CD4-positive, alpha-beta T cell treated with Interleukin-21 for 1 hour (primary cell): ENCODE measurements at regions not wholly inside any gene's neighbourhood (a gene's known extent, or its start where the extent isn't known, plus 50 kb on each side); places are given as distances from the start of the nearest gene placed in this dataset.
"Not testable (repeated sequence)": the region's sequence is repeated elsewhere in the genome, so short reads cannot be mapped to it uniquely, and the experiment has no call there.

Source experiments
- DNase-seq: peaks from one replicate; pipeline ENCODE4 v3.0.0-alpha.2; 2020

DNA sequence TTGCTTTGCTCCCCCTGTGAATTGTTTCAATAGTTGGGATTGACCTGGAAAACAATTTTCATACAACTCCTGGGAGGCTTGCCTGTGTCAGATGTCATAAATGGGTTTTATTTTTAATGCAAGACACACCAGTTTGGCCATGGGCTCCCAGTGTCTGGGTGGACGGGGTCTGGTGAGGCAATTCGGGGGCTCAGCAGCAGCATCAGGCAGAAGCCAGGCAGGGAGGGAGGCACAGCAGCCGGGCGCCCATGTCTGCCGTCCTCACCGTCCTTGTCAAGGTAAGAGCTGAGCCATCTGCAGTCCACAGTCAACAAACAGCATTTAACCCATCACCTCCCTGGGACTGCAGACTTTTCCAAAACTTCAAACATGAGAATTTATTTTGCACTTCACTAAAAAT, 150.6 kb downstream of the NPIPB11 start:
- DNase-seq: not testable (repeated sequence)

DNA sequence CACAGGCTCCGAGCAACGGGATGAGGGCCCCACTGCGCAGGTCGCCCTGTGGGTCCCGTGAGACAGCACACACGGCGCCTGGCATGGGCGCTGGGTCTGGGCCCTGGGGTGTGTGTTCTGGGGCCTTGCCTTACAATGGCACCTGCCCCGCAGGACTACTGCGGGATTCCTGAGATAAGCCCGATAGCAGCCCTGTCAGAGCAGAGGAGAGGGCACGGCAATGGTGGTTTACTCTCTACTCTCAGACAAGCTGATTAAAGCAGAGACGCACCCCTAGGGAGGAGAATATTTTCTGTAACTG, 151.1 kb downstream of the NPIPB11 start:
- not testable (repeated sequence) for DNase-seq

DNA sequence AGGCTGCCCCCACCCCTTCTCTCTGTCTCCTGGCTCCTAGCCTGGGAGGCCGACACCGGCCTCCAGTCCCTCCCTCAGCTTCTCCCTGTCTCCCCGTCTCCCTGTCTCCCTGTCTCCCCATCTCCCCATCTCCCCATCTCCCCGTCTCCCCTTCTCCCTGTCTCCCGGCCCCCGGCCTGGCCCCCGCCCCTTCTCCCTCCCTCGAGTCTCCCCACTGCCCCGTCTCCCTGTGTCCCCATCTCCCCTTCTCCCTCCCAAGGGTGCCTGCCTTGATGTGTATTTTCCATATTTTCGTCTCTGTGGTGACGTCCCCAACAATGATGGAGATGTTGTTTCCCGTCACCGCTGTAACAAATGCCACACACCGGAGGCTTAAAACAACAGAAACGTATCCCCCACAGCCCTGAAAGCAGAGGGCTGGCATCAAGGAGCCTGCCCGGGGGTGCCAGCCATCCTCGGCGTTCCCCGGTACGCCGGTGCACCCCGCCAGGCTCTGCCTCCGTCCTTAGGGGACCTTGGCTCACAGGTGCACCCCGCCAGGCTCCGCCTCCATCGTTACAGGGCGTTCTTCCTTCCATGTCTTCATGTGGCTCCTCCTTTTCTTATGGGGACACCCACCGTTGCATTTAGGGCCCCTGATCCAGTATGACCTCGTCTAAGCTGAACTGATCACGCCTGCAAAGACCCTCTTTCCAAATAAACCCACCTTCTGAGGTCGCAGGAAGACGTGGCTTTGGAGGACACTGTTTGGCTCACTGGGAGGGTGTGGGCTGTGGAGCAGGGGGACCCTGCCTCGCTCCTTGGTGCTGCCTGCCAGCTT, 151.6 kb downstream of the NPIPB11 start:
- no peak for DNase-seq

DNA sequence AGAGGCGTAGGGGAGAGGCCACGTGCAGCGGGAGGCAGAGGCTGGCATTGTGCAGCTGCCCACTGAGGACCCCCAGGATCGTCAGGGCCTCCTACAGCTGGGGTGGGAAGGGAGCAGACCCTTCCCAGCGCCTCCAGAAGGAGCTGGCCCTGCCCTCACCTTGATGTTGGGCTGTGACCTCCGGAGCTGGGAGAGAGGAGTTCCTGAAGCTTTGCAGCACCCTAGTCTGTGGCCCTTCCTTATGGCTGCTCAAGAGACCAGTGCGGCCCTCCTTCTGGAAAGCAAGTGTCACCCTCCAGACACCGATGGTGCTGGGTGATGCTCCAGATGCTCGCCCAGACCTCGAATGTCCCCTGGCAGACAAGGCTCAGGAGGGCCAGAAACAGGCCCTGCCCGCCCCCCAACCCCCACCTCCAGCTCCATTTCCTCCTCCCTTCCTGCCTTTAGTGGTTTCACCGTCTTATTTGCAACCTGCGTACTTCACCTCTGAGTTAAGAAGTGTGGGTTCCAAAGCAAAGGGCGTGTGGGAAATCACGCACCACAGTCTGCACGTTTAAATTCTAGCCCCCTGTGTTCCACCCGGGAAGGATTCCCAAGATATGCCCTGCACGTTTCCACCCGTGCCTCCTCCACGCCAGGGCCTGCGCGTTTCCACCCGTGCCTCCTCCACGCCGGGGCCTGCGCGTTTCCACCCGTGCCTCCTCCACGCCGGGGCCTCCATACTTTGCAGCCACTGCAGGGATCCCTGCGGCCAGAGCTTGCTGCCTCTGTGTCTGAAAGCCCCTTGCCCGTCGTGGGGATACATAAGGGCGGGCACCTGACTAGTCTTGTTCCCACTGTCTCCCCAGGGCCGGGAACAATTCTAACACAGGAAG, 152.6 kb downstream of the NPIPB11 start:
- DNase-seq: not testable (repeated sequence)

DNA sequence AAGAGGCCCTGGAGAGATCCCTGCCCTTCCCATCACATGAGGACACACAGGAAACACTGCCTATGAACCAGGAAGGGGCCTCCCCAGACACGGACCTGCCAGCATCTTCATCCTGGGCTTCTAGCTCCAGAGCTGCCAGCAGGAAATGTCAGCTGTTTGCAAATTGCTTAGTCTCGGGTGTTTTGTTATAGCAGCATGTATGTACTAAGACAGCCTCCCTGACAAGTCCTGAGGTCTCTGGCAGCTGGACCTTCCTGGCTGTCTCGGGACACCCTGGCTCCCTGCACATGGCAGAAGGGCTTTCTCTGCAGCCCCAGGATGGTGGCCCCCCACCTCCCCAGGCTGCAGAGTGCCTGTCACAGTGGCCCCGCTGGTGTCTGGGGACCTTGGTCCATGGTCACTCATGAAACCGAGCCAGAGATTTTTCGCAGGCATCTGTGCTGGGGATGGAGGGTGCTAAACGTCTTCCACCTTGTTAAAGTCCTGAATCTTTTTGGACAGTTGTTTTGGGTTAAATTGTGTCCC, 153.4 kb downstream of the NPIPB11 start:
- DNase-seq: not testable (repeated sequence)

DNA sequence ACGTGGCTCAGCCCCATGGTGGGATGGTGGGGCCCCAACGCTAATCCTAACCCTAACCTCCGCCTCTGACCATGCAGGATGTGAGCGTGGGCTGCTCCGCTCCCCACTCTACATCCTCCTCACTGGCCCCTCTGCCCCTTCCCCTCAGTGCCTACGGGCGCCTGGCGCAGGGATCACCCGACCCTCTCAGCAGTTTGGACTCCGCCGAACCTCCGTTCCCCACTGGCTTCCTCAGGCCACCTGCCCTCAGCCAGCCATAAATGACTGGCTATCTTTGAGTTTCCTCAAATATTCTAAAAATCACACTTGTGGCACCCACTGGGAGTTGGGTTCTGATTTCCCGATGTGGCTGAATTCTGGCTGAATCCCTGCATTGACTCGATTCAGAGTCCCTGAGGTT, 154.2 kb downstream of the NPIPB11 start:
- not testable (repeated sequence) for DNase-seq

DNA sequence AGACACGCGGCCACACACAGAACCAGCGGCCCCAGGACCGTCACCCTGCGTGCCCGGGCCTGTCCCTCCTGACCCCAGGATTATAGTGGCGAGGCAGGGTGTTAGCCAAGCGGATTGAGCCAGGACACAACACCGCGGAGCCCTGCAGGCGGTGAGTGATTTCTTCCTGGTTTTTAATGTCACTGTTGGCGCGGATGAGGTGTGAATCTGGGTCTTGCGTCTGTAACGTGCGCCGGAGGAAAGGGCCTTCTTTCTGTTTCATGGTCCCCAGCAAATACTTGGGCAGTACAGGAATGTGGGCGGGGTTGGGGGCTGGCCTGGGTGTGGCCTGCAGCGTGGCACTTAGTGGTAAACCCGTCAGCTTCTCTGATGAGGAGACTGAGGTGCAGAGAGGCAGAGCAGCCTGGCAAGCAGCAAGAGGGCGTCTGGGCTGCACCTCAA, 154.9 kb downstream of the NPIPB11 start:
- DNase-seq: not testable (repeated sequence)

DNA sequence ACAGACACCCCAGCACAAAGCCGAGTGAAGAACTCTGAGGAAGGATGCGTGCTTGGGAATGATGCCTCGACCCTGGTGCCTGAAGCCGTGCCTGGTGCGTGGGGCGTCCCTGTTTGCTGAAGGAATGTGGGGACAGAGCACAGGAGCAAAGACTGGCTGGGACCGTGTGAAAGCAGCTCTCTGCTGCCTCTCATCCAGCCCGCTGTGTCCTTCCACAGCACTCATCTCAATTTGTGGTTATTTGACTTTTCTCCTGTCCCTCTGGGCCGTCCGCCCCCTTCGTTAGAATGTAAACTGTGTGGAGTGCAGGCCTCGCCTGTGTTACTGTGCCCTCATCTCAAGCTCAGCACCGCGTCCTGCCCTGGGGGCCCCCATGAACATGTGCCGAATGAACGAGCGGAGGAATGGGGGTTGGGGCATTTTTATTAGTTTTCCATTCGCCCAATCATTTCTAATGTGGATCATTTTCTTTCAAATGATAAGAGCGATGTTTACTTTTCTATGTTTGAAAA, 155.5 kb downstream of the NPIPB11 start:
- DNase-seq: not testable (repeated sequence)

DNA sequence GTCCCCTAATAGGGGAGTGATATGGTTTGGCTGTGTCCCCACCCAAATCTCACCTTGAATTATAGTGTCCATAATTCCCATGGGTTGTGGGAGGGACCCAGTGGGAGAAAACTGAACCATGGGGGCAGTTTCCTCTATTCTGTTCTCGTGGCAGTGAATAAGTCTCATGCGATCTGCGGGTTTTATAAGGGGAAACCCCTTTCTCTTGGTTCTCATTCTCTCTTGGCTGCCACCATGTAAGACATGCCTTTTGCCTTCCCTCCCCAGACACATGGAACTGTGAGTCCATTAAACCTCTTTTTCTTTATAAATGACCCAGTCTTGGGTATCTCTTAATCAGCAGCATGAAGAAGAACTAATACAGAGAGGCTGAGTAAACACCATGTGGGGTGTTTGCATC, 156.0 kb downstream of the NPIPB11 start:
- DNase-seq: not testable (repeated sequence)

DNA sequence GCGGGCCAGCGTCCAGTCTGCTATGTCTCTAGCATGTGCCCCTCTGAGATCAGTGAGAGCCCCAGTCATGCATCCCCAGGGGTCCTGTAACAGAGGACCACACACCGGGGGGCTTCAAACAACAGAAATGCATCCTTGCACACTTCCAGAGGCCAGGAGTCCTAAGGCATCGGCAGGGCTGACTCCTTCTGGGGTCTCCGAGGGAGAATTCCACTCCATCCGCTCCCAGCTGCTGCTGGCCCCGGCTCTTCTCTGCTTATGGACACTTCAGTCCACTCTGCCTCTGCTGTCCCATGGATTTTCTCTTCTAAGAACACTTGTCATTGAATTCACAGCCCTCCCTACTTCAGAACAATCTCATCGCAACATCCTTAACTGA, 157.6 kb downstream of the NPIPB11 start:
- not testable (repeated sequence) for DNase-seq

DNA sequence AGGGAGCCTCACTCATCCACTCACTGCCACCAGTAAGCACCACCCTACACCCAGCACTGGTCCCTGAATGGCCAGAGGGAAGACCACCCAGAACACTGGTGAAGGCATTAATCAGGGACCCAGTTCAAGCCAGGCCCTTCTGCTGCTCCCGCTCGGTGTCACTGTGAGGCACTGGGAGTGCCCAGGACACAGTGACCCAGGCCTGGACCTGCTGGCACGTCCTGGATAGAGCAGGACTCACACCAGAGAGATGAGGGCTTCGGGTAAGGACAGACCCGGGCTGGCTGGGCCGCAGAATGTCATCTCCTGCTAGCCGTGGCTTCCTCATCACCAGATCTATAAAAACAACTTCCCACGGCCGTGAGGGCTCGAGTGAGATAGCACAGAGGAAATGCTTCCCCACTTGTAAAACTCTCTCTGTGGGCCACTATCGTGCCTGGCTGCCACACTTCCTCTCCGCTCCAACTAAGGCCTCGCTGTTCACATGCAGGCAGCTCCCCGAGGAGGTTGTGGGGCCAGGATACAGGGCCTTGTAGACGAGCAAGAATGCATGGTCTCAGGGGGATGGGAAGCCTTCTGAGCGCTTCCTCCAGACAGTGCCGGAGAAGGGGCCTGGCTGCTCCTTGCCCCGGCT, 158.1 kb downstream of the NPIPB11 start:
- DNase-seq: peak; percentile 16

DNA sequence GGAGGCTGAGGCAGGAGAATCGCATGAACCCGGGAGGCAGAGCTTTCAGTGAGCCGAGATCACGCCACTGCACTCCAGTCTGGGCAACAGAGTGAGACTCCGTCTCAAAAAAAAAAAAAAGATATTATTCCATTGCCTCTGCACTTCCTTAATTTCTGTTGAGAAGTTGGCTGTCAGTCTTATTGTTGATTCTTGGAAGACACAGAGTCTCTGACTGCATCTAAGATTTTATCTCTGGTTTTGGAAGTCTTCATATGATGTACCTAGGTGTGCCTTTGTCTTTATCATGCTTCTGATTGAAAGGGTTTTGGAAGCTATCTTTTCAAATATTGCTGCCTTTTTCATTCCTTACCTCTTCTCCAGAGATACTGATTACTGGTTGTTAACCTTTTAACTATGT, 160.4 kb downstream of the NPIPB11 start:
- DNase-seq: not testable (repeated sequence)

DNA sequence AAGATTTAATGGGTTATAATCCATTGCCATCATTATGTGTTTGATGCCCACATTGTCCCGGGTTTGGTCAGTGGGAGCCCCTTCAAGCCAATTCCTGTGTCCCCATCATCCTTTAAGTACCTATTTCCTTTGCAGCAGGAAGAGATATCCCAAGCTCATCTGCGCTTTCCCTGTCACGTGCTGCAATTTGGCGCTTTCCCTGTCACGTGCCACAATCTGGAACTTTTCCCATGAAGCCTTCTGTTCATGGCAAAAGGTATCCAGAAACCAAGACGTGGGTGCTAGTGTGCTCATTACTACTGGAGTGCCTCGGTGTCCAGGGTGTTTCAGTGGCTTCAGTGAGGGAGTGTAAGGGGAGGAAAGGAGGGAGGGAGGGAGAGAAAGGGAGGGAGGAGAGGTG, 168.5 kb downstream of the NPIPB11 start:
- DNase-seq: no peak

DNA sequence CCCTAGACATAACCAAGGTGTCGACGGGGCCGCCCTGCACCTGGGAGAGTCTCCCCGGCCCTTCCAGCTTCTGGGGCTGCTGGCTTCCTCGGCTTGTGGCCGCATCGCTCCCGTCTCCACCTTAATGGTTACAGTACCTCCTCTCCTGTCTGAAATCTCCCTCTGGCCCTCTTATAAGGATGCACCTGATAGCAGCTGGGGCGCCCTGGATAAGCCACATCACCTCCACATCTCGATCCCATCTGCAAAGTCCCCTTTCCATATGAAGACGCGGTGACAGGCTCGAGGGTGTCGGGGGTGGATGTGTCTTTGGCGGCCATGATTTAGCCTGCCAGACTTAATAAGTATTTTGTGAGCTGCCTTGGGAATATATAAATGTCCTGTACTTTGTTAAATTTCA, 169.0 kb downstream of the NPIPB11 start:
- not testable (repeated sequence) for DNase-seq

DNA sequence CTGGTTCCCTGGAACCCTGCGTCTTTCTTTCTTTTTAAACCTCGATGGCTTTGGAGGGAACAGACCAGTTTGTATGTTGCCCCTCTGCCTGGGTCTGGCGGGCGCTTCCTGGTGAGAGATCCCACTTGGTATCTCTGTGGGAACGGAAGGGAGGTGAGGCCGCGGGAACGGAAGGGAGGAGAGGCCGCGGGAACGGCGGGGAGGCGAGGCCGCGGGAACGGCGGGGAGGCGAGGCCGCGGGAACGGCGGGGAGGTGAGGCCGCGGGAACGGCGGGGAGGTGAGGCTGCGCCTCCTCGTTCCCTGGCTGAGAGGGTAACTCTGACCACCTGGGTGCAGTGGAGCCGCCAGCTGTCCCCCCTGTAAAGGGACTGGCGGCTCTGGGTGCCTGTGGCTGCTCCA, 169.5 kb downstream of the NPIPB11 start:
- DNase-seq: not testable (repeated sequence)

DNA sequence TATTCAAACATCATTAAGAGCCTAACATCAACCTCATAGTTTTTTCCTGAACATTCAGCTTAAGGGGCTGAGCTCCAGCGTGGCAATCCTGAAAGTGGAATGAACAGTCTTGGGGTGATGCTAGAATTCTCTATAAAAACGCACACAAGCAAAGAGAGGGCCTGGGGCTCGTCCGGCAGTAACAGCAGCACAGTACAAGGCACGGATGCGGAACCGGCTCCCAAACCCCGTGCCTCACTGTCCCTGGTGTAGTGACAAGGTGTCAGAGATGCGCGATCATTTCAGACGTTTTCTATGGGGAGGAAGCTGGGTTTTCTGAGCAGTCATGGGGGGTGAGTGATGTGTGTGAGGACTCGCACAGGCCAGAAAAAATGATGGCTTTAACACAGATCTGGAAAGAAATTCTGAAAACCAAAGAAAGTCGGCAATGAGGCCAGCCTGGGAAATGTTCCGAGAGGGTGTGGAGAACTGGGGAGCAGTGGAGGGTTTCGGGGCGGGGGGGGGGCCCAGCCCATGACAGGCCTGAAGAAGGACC, 170.6 kb downstream of the NPIPB11 start:
- DNase-seq: not testable (repeated sequence)

DNA sequence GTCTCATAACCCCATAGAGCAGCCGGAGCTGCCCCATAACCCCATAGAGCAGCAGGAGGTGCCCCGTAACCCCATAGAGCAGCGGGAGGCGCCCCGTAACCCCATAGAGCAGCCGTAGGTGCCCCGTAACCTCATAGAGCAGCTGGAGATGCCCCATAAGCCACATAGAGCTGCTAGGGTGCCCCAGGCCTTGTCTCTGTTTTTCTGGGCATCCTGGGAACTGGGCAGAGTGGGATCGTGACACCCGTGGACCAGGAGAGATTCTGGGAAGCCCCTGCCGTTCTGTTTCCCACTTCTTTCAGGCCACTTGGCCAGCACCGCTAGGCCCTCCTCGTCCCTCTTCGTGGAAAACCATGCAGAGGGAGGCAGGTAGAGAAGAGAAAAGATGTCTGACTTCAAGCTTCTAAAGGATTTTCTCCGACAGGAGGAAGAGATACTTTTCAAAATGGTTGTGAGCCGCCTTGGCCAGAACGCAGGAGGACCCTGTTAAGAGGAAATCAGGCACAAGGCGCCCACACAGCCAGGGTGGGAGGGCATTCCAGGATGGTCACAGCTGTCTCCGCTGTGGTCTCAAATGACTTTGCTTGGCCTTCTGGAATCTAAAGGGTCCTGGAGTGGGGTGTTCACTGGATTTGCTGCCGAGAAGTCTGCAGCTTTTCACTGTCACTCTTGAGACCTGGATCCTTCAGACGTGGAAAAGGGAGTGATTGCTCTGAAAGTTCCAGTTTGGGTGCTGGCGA, 171.8 kb downstream of the NPIPB11 start:
- DNase-seq: not testable (repeated sequence)

DNA sequence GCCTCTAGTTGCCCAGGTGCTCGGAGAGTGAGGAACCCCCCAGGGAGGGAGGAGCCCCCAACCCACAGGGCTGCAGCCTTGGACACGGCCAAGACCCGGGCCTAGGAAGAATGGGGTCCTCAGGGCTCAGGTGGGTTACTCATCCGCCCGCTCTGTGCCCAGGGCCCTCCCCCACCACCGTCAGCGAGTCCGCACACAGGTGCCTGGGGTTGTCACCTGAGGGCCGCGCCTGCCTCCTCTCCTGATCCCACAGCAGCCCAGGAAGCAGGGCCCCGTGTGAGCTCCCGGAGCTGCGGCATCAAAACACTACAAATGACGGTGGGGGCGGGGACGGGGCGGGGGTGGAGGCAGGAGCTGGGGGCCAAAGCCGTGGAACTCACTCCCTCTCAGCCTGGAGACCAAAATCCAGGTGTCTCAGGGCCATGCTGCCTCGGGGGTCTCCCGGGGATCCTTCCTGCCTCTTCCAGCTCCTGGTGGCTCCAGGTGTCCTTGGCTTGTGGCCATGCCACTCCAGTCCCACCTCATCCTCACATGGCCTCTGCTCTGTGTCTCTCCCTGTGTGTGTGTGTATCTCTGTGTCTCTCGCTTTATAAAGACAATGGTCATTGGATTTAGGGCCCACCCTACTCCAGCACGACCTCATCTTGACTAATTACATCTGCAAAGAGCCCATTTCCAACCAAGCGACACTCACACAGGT, 172.7 kb downstream of the NPIPB11 start:
- DNase-seq: not testable (repeated sequence)

DNA sequence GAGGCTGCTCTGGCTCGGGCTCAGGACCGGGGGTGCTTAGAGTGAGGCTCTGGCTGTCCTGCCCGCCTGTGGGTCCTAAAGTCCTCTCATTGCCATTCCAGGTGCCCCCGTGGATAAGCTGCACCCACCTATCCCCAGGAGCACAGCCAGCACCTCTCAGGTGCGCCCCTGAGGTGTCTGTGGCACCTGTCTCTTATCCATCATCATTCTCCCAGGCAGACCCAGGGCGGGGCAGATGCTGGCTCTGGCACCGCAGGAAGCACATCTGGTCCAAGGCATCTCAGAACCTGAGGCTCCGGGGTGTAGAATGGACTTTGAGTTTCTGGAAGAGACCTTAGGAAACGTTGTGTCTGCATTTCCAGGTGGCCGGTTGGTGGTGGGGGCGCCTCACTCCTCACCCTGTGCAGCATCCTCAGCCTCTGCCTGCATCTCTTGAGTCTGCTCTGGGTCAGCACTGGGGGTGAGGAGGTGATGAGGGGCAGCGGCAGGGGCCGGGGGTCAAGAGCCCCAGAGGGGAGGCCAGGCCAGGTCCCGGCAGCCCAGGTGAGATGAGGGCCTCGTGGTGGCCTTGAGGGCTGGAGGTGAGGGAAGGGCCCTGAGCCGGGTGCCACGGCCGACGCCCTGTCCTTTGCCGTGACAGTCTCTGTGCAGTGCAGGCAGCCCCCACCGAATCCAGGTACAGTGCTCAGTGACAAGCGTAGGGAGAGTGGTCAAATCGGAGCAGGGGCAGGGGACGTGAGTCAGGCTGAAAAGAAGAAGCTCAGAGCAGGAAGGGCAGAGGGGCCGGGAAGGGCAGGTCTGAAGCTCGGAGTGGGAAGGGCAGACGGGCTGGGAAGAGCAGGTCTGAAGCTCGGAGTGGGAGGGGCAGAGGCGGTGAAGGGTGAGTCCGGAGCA, 173.5 kb downstream of the NPIPB11 start:
- DNase-seq: no peak

DNA sequence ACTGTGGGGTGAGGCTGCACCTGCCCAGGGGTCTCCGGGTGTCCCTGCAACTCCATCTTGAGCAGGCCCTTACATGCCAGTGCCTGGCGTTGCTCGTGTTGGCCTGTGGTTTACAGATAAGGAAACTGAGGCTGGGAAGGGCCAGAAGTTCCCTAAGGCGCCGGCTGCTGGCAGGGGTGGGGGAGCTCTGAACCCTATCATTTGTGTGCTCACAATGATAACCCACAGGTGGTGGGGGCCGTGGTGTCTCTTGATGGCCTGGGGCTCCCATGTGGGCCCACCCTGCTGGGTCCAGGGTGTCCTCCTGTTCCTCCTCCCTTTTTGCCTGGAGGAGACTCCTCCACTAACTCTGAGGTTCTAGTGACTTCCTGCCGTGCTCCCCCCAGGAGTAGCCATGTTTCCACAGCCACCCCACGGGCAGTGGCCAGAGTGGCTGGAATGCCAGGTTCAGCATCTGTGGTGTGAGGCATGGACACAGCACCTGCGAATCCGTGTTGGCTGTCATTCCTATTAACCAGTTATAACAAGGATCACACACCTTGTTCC, 174.3 kb downstream of the NPIPB11 start:
- DNase-seq: not testable (repeated sequence)
